ENCODE measurements at regions not wholly inside any gene's neighbourhood (a gene's known extent, or its start where the extent isn't known, plus 50 kb on each side); places are given as distances from the start of the nearest gene placed in this dataset.

DNA sequence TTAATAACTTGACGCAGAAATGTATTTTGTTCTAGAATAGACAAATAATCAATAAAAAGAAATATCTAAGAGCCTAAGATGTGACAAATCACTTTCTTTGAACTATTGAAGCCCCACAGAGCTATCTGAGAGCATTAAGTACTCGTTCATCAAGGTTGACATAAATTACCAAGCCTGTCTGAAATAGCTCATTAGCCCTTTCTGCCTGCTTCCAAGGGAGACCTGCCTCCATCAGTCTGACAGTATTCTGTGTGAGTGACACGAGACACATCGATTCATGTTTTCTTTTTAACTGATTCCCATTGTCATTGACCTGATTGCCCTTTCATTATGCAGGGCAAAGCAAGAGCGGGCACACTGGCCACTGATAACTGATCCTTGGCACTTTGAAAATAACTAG lies 347.5 kb downstream of the KCNA4 start:
- no peaks in the 10 kb centered on the region for H3K36me3 Mint-ChIP-seq (ENCODE audit: insufficient read depth)
- ATAC-seq (replicated peaks; ENCODE audit: extremely low read depth, poor library complexity, severe bottlenecking) = no peak
- DNase-seq (ENCODE audit: low spot score in 2 of 2) = no peak
- no peaks in the 10 kb centered on the region for H3K4me1 Mint-ChIP-seq
- peaks cover 40% of the 10 kb centered on the region for H3K9me3 Mint-ChIP-seq
- H3K4me3 Mint-ChIP-seq = no peak overlapping the region
- H3K27ac Mint-ChIP-seq (ENCODE audit: low read depth) = no peak overlapping the region
- no peaks in the 10 kb centered on the region for H3K27me3 Mint-ChIP-seq

DNA sequence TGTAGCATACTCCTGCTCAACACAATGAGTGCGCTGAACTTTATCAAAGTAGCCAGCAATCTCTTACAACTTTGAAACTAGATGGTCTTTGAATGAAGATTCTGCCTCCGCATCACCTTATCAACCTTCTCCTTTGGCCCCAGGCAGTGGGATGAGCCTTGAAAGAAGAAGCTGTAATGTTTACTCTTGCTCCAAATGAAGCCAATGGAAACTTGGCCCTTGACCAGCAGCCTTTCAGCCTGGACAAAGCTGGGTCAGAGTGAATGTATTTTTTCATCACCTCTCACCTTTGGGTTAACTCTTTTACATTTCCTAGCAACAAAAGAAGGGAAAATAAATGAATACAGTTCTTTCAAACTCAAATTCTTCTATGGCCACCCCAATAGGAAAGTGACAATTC lies 359.1 kb downstream of the KCNA4 start:
- ATAC-seq (replicated peaks; ENCODE audit: extremely low read depth, poor library complexity, severe bottlenecking) (no peak), DNase-seq (ENCODE audit: low spot score in 2 of 2) (no peak)
- Mint-ChIP-seq H3K9me3 (no peaks in the 10 kb centered on the region), H3K36me3 (ENCODE audit: insufficient read depth) (no peaks in the 10 kb centered on the region), H3K4me1 (no peaks in the 10 kb centered on the region), H3K4me3 (no peak overlapping the region), H3K27me3 (no peaks in the 10 kb centered on the region), H3K27ac (ENCODE audit: low read depth) (no peak overlapping the region)

DNA sequence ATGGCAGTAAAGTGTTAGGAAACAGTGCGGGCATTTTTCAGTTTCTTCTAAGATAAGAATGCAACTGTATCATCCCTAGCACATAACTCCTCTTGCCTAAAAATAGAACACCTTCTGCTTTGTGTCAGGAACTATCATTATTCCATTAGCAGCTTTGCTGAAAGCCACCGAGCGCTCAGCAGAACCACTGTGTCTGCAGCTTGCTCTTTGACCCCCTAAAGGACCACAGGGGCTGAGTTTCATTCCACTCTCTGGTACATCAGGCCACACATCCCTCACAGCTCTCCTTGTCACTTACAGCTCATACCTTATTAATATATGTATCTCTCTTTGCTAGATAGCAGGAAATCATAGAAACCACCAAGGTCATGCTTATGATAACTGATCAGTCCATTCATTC lies 360.2 kb downstream of the KCNA4 start:
- H3K4me1 Mint-ChIP-seq = no peaks in the 10 kb centered on the region
- H3K9me3 Mint-ChIP-seq = no peaks in the 10 kb centered on the region
- ATAC-seq (replicated peaks; ENCODE audit: extremely low read depth, poor library complexity, severe bottlenecking) (no peak), DNase-seq (ENCODE audit: low spot score in 2 of 2) (no peak)
- no peaks in the 10 kb centered on the region for H3K27me3 Mint-ChIP-seq
- H3K4me3 Mint-ChIP-seq = no peak overlapping the region
- H3K27ac Mint-ChIP-seq (ENCODE audit: low read depth) = no peak overlapping the region
- no peaks in the 10 kb centered on the region for H3K36me3 Mint-ChIP-seq (ENCODE audit: insufficient read depth)

DNA sequence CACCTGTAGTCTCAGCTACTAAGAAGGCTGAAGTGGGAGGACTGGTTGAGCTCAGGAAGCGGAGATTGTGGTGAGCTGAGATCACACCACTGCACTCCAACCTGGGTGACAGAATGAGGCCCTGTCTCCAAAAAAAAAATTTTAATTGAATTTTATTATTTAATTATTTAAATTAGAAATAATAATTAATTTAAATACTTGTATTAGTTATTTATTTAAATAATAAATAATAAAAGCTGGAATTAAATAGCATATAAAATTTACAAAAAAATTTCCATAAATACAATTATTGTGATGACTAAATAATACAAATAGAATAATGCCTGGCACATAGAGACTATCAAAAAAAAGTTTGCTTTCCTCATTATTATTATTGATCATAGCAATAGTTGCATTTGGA lies 371.5 kb downstream of the KCNA4 start:
- Mint-ChIP-seq H3K4me1 (no peaks in the 10 kb centered on the region), H3K27me3 (no peaks in the 10 kb centered on the region), H3K27ac (ENCODE audit: low read depth) (no peak overlapping the region), H3K36me3 (ENCODE audit: insufficient read depth) (no peaks in the 10 kb centered on the region), H3K4me3 (no peak overlapping the region), H3K9me3 (peaks cover 12% of the 10 kb centered on the region)
- ATAC-seq (replicated peaks; ENCODE audit: extremely low read depth, poor library complexity, severe bottlenecking) (no peak), DNase-seq (ENCODE audit: low spot score in 2 of 2) (no peak)

DNA sequence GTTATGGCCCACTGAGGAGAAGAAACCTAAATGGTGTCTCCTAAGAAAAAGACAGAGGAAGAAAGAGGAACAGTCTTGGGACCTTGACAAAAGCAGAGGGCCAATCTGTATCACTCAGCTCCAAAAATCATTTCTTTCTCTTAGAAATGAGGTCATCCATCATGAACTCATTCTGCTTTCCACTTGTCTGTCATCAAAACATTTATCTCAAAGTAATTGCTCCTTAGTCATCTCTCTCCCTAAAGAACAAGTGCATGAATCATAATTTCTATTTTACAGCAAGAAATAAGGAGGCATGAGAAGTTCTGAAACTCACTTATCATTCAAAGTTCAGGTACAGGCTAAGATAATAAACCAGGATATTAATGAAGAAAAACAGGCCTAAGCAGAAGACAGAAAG lies 375.6 kb downstream of the KCNA4 start:
- H3K36me3 Mint-ChIP-seq (ENCODE audit: insufficient read depth) = no peaks in the 10 kb centered on the region
- H3K4me3 Mint-ChIP-seq = no peak overlapping the region
- peaks cover 16% of the 10 kb centered on the region for H3K9me3 Mint-ChIP-seq
- H3K27me3 Mint-ChIP-seq = no peaks in the 10 kb centered on the region
- no peak overlapping the region for H3K27ac Mint-ChIP-seq (ENCODE audit: low read depth)
- DNase-seq (ENCODE audit: low spot score in 2 of 2) = no peak
- H3K4me1 Mint-ChIP-seq = no peaks in the 10 kb centered on the region
- no peak for ATAC-seq (replicated peaks; ENCODE audit: extremely low read depth, poor library complexity, severe bottlenecking)

DNA sequence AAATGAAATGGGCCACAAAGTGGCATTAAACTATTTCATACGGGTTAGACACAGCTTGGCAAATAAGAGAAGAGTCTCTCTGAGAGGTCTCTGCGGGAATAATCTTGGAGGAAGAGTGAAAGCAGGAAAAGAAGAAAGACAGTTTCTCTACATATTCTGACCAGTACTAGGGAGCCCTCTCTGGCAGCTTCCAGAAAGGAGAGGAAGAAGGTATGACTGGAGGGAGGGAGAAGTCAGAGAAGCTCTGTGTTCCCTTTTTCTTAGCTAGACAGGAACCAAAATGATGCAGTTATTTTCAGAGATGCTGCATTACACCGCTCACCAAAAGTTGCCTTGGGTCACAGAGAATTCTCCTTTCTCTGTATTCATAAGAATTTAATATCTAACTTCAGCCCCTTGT lies 382.1 kb downstream of the KCNA4 start:
- ATAC-seq (replicated peaks; ENCODE audit: extremely low read depth, poor library complexity, severe bottlenecking) (no peak), DNase-seq (ENCODE audit: low spot score in 2 of 2) (no peak)
- no peaks in the 10 kb centered on the region for H3K4me1 Mint-ChIP-seq
- no peaks in the 10 kb centered on the region for H3K36me3 Mint-ChIP-seq (ENCODE audit: insufficient read depth)
- H3K4me3 Mint-ChIP-seq = no peak overlapping the region
- peaks cover 32% of the 10 kb centered on the region for H3K9me3 Mint-ChIP-seq
- H3K27me3 Mint-ChIP-seq = no peaks in the 10 kb centered on the region
- no peak overlapping the region for H3K27ac Mint-ChIP-seq (ENCODE audit: low read depth)

DNA sequence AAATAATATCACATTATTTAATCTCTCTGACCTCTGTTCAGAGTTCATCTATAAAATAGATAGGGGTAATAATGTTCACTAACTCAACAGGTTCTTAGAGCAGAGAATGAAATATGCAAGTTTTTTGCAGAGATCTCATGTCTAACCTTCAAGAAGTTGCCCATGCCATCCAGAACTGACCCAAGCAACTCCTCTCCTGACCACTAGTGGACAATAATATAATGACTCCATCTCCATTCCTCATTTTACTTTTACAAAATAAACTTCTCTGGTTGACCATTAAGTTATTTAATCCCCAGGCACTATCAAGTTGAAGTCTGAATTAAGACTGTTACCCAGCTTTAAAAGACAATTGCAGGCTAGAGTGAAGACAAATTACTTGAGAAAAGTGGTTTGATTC lies 382.6 kb downstream of the KCNA4 start:
- Mint-ChIP-seq H3K9me3 (peaks cover 32% of the 10 kb centered on the region), H3K27ac (ENCODE audit: low read depth) (no peak overlapping the region), H3K4me3 (no peak overlapping the region), H3K4me1 (no peaks in the 10 kb centered on the region), H3K27me3 (no peaks in the 10 kb centered on the region), H3K36me3 (ENCODE audit: insufficient read depth) (no peaks in the 10 kb centered on the region)
- ATAC-seq (replicated peaks; ENCODE audit: extremely low read depth, poor library complexity, severe bottlenecking) (no peak), DNase-seq (ENCODE audit: low spot score in 2 of 2) (no peak)

DNA sequence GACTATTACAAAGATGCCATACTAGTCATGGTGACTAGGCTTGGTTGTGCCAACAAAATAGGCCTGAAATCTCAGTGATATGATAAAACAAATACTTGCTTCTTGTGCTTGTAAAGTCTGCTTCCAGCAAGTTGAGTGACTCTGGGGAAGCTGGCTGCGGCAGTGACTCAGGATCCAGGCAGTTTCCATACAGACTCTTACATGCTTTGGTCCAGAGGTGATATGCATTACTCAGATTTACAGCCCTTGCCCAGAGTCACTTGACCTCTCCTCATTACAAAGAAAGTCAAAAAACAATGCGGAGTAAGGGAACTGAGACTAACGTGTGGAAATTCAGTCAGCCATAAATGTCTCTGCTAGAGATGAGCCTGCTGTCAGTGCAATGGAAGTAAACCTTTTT lies 387.5 kb downstream of the KCNA4 start:
- H3K4me1 Mint-ChIP-seq = no peaks in the 10 kb centered on the region
- H3K9me3 Mint-ChIP-seq = peaks cover 27% of the 10 kb centered on the region
- H3K27ac Mint-ChIP-seq (ENCODE audit: low read depth) = no peak overlapping the region
- no peak overlapping the region for H3K4me3 Mint-ChIP-seq
- no peaks in the 10 kb centered on the region for H3K27me3 Mint-ChIP-seq
- no peak for ATAC-seq (replicated peaks; ENCODE audit: extremely low read depth, poor library complexity, severe bottlenecking)
- H3K36me3 Mint-ChIP-seq (ENCODE audit: insufficient read depth) = no peaks in the 10 kb centered on the region
- DNase-seq (ENCODE audit: low spot score in 2 of 2) = no peak

DNA sequence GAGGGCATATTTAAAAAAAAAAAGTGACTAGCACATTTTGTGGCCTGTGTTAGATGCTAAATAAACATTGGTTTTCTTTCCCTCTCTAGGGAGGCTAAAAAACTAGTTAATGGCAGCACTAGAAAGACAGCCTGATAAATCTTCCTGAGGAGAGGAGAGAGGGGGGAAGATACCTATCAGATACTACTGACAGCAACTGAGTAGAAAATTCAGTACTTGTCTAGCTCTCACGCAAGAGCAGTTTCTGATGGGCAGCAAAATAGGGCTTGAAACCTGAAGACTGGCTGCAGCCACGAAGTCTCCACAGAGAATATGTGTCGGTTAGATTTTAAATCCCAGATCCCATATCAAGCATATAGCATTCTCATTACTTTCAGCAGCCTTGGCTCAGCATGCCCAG lies 388.2 kb downstream of the KCNA4 start:
- no peak overlapping the region for H3K27ac Mint-ChIP-seq (ENCODE audit: low read depth)
- DNase-seq (ENCODE audit: low spot score in 2 of 2) (no peak), ATAC-seq (replicated peaks; ENCODE audit: extremely low read depth, poor library complexity, severe bottlenecking) (no peak)
- no peaks in the 10 kb centered on the region for H3K4me1 Mint-ChIP-seq
- H3K27me3 Mint-ChIP-seq = no peaks in the 10 kb centered on the region
- no peak overlapping the region for H3K4me3 Mint-ChIP-seq
- peaks cover 27% of the 10 kb centered on the region for H3K9me3 Mint-ChIP-seq
- H3K36me3 Mint-ChIP-seq (ENCODE audit: insufficient read depth) = no peaks in the 10 kb centered on the region

DNA sequence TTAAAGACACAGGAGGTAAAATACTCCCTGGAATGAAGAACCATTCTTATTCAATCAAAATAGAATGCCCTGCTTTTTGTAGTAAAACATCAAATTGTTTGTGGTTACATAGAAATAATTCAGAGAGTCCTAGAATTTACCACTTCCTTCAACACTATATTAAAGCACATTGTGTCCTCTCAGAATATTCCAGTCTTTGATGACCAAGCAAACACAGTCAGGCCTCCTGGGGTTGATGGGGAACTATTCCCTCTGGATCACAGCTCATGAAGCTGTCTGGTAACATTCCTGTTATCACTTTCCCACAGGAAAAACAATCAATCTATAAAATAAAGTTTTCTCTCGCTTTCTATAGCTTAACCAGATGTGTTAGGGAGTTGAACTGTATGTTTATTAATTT lies 389.3 kb downstream of the KCNA4 start:
- H3K4me3 Mint-ChIP-seq = no peak overlapping the region
- H3K27ac Mint-ChIP-seq (ENCODE audit: low read depth) = no peak overlapping the region
- DNase-seq (ENCODE audit: low spot score in 2 of 2) (no peak), ATAC-seq (replicated peaks; ENCODE audit: extremely low read depth, poor library complexity, severe bottlenecking) (no peak)
- H3K4me1 Mint-ChIP-seq = no peaks in the 10 kb centered on the region
- peaks cover 27% of the 10 kb centered on the region for H3K9me3 Mint-ChIP-seq
- no peaks in the 10 kb centered on the region for H3K36me3 Mint-ChIP-seq (ENCODE audit: insufficient read depth)
- no peaks in the 10 kb centered on the region for H3K27me3 Mint-ChIP-seq

DNA sequence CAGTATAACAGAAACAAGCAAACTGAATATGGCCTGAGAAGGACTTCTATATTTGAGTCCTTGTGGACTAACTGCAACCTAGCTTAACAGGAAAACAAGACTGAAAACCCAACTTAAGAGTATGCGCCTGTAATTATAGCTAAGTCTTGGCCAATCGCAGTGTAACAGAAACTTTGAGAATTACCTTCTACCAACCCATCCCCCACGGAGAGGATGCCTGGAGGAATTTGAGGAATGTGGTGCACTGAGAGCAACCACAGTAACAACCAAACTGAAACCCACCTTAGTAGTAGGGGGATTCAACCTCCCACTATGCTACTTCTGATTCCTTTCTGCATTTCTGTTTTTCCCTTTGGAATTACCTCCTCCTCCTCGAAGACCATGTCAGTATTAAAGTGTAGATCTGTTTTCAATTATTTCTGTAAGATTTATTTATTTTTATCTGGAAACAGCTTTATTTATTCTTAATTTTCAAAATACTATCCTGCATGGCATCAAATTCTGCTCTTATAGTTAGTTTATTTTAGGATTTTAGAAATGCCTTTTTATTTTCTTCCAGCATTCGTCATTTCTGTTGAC lies 393.6 kb downstream of the KCNA4 start:
- Mint-ChIP-seq H3K36me3 (ENCODE audit: insufficient read depth) (no peaks in the 10 kb centered on the region), H3K4me1 (no peaks in the 10 kb centered on the region), H3K27ac (ENCODE audit: low read depth) (no peak overlapping the region), H3K27me3 (no peaks in the 10 kb centered on the region), H3K4me3 (no peak overlapping the region), H3K9me3 (peaks cover 9% of the 10 kb centered on the region)
- no peak for ATAC-seq (replicated peaks; ENCODE audit: extremely low read depth, poor library complexity, severe bottlenecking)
- DNase-seq (ENCODE audit: low spot score in 2 of 2) = no peak

DNA sequence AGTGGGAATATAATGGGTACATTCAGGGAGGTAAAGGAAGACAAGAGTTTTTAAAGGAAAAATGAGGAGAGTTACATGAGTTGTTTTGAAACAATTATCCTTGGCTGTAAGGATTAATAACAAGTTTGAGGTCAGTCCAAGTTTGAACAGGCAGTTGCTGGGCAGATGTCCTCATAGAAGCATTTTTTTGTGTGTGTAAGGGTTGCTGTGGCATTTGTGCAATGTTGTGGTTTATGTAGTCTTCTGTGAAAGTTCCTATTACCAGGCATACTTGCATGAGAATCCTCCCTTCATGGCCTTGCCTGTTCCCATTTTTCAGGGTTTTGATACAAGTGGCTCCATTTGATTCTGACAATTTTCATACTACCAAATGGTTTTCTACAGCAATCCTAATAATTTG lies 400.2 kb downstream of the KCNA4 start:
- ATAC-seq (replicated peaks; ENCODE audit: extremely low read depth, poor library complexity, severe bottlenecking) = no peak
- no peak overlapping the region for H3K27ac Mint-ChIP-seq (ENCODE audit: low read depth)
- peaks cover 15% of the 10 kb centered on the region for H3K9me3 Mint-ChIP-seq
- no peak overlapping the region for H3K4me3 Mint-ChIP-seq
- DNase-seq (ENCODE audit: low spot score in 2 of 2) = no peak
- no peaks in the 10 kb centered on the region for H3K36me3 Mint-ChIP-seq (ENCODE audit: insufficient read depth)
- no peaks in the 10 kb centered on the region for H3K4me1 Mint-ChIP-seq
- H3K27me3 Mint-ChIP-seq = no peaks in the 10 kb centered on the region

DNA sequence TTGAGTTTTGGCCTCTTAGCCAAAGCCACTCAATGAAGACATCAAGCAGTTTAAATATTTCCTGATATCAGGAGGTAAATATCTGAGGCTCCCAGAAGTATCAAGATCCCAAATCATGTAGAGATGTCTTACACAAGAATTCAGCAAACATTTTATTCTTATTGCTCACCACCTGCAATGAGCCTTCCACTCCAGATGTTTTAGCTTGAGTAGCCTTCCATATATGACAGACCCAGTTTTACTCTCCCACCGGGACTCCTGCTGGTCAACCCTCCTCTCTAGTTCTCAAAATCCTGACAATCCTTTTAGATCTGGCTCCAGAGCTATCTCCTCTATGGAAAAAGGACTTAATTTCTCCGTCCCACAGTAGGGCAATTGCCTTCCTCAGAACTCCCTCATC lies 404.4 kb downstream of the KCNA4 start:
- DNase-seq (ENCODE audit: low spot score in 2 of 2) (no peak), ATAC-seq (replicated peaks; ENCODE audit: extremely low read depth, poor library complexity, severe bottlenecking) (no peak)
- Mint-ChIP-seq H3K4me1 (no peaks in the 10 kb centered on the region), H3K27ac (ENCODE audit: low read depth) (no peak overlapping the region), H3K4me3 (no peak overlapping the region), H3K27me3 (no peaks in the 10 kb centered on the region), H3K36me3 (ENCODE audit: insufficient read depth) (no peaks in the 10 kb centered on the region), H3K9me3 (peaks cover 15% of the 10 kb centered on the region)

All from central memory CD8-positive, alpha-beta T cell (primary cell).